ENCODE measurements at regions not wholly inside any gene's neighbourhood (a gene's known extent, or its start where the extent isn't known, plus 50 kb on each side); places are given as distances from the start of the nearest gene placed in this dataset.

DNA sequence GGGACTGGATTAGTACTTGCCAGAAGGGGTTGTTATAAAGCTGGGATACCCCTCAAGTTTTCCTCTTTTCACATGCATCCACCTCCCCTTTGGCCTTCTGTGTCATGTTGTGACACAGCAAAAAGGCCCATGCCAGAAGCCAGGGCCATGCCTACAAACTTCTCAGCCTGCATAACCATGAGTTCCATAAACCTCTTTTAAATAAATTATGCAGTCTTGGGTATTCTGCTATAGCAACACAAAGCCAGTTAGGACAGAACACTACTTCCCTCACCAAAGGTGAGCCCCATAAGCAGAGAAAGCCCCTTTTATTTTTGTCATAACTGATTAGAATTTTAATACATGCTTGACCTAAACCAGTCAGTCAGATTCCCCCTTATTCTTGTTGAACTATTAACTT is 801.3 kb downstream of the DNAH5 start:
- H3K18ac ChIP-seq (ENCODE audit: low read depth in 1 of 2, low read length in 2 of 2) = no peak overlapping the region
- no peak overlapping the region for H3K23ac ChIP-seq (ENCODE audit: low read length in 2 of 2)
- no peak overlapping the region for H4K8ac ChIP-seq (ENCODE audit: low read length)
- H2BK12ac ChIP-seq (ENCODE audit: low read length in 2 of 2) = no peak overlapping the region
- no peaks in the 10 kb centered on the region for H3K9me3 ChIP-seq (ENCODE audit: control insufficient read depth, low read length)
- no peak overlapping the region for H2BK5ac ChIP-seq (ENCODE audit: low read depth, low read length, poor library complexity, severe bottlenecking)
- DNase-seq = no peak
- H3K9ac ChIP-seq (ENCODE audit: low read length) = no peak overlapping the region
- no peak overlapping the region for H3K4ac ChIP-seq (ENCODE audit: low read depth in 1 of 2, low read length in 2 of 2)
- H3K4me1 ChIP-seq (ENCODE audit: control insufficient read depth, insufficient read depth, low read depth, low read length) = no peaks in the 10 kb centered on the region
- H4K91ac ChIP-seq (ENCODE audit: low read length) = no peak overlapping the region
- no peak overlapping the region for H2AK5ac ChIP-seq (ENCODE audit: low read length, severe bottlenecking)
- no peak overlapping the region for H2BK120ac ChIP-seq (ENCODE audit: low read depth, low read length)
- no peak overlapping the region for H2AFZ ChIP-seq (ENCODE audit: low read depth, low read length)
- H3K4me3 ChIP-seq (ENCODE audit: insufficient read depth in 1 of 2, low read depth in 1 of 2, low read length in 2 of 2) = no peak overlapping the region
- no peak overlapping the region for H3K4me2 ChIP-seq (ENCODE audit: low read length, poor library complexity, severe bottlenecking)
- no peaks in the 10 kb centered on the region for H3K79me1 ChIP-seq (replicated peaks; ENCODE audit: low read length, poor library complexity, severe bottlenecking)
- no peaks in the 10 kb centered on the region for H3K36me3 ChIP-seq (ENCODE audit: control insufficient read depth in 1 of 2, insufficient read depth in 2 of 2, low read depth in 1 of 2, low read length in 2 of 2)
- no peak overlapping the region for H3K14ac ChIP-seq (ENCODE audit: low read length in 2 of 2)
- no peak overlapping the region for H2BK15ac ChIP-seq (ENCODE audit: low read depth, poor library complexity, severe bottlenecking)
- H3K27ac ChIP-seq (ENCODE audit: low read length, poor library complexity, severe bottlenecking) = no peak overlapping the region
- H3K27me3 ChIP-seq (ENCODE audit: control insufficient read depth in 1 of 2, insufficient read depth in 1 of 2, low read length in 2 of 2) = no peaks in the 10 kb centered on the region

- Histone ChIP-seq H3K4me1 (ENCODE audit: control insufficient read depth, insufficient read depth, low read depth, low read length) (no peaks in the 10 kb centered on the region), H2BK15ac (ENCODE audit: low read depth, poor library complexity, severe bottlenecking) (no peak overlapping the region), H4K91ac (ENCODE audit: low read length) (no peak overlapping the region), H3K4me3 (ENCODE audit: insufficient read depth in 1 of 2, low read depth in 1 of 2, low read length in 2 of 2) (no peak overlapping the region), H3K27me3 (ENCODE audit: control insufficient read depth in 1 of 2, insufficient read depth in 1 of 2, low read length in 2 of 2) (no peaks in the 10 kb centered on the region), H3K18ac (ENCODE audit: low read depth in 1 of 2, low read length in 2 of 2) (no peak overlapping the region), H2BK5ac (ENCODE audit: low read depth, low read length, poor library complexity, severe bottlenecking) (no peak overlapping the region), H3K9ac (ENCODE audit: low read length) (no peak overlapping the region), H2BK12ac (ENCODE audit: low read length in 2 of 2) (no peak overlapping the region), H3K14ac (ENCODE audit: low read length in 2 of 2) (no peak overlapping the region), H3K4me2 (ENCODE audit: low read length, poor library complexity, severe bottlenecking) (no peak overlapping the region), H2AK5ac (ENCODE audit: low read length, severe bottlenecking) (no peak overlapping the region), H3K23ac (ENCODE audit: low read length in 2 of 2) (no peak overlapping the region), H3K79me1 (replicated peaks; ENCODE audit: low read length, poor library complexity, severe bottlenecking) (no peaks in the 10 kb centered on the region), H3K36me3 (ENCODE audit: control insufficient read depth in 1 of 2, insufficient read depth in 2 of 2, low read depth in 1 of 2, low read length in 2 of 2) (no peaks in the 10 kb centered on the region), H3K9me3 (ENCODE audit: control insufficient read depth, low read length) (no peaks in the 10 kb centered on the region), H4K8ac (ENCODE audit: low read length) (no peak overlapping the region), H2BK120ac (ENCODE audit: low read depth, low read length) (no peak overlapping the region), H3K4ac (ENCODE audit: low read depth in 1 of 2, low read length in 2 of 2) (no peak overlapping the region), H2AFZ (ENCODE audit: low read depth, low read length) (no peak overlapping the region), H3K27ac (ENCODE audit: low read length, poor library complexity, severe bottlenecking) (no peak overlapping the region)
- DNase-seq = no peak
- WGBS = 88% methylated on average over 1 of the region's 2 CpGs
Measured at GRCh38 chr5:13133951-13134350, 810.5 kb downstream of the DNAH5 start.

DNA sequence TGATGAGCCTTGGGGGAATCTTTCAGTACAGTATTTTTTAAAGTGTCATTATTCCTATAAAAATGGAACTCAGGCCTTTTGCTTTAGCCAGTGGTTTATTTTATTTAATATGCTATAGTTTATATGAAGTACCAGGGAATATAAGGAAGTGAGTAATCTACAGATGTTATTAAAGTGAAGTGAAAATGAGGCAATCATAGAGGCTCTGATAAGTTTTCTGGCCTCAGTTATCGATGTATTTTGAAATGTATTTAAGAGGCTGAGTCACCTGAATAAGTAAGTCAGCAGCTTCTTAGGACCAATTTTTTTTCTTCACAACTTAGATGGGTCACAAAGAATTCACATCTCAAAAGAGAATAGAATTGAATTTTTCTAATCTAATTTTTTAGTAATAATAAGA is 829.0 kb downstream of the DNAH5 start:
- no peak overlapping the region for H2BK5ac ChIP-seq (ENCODE audit: low read depth, low read length, poor library complexity, severe bottlenecking)
- H3K14ac ChIP-seq (ENCODE audit: low read length in 2 of 2) = no peak overlapping the region
- H2BK15ac ChIP-seq (ENCODE audit: low read depth, poor library complexity, severe bottlenecking) = no peak overlapping the region
- no peak overlapping the region for H3K18ac ChIP-seq (ENCODE audit: low read depth in 1 of 2, low read length in 2 of 2)
- H3K79me1 ChIP-seq (replicated peaks; ENCODE audit: low read length, poor library complexity, severe bottlenecking) = no peaks in the 10 kb centered on the region
- H3K4me3 ChIP-seq (ENCODE audit: insufficient read depth in 1 of 2, low read depth in 1 of 2, low read length in 2 of 2) = no peak overlapping the region
- no peaks in the 10 kb centered on the region for H3K4me1 ChIP-seq (ENCODE audit: control insufficient read depth, insufficient read depth, low read depth, low read length)
- DNase-seq = no peak
- no peak overlapping the region for H3K4me2 ChIP-seq (ENCODE audit: low read length, poor library complexity, severe bottlenecking)
- H2AK5ac ChIP-seq (ENCODE audit: low read length, severe bottlenecking) = no peak overlapping the region
- WGBS = no CpG with 5 or more reads among the region's 1 CpG
- H3K9ac ChIP-seq (ENCODE audit: low read length) = no peak overlapping the region
- H3K36me3 ChIP-seq (ENCODE audit: control insufficient read depth in 1 of 2, insufficient read depth in 2 of 2, low read depth in 1 of 2, low read length in 2 of 2) = no peaks in the 10 kb centered on the region
- H2AFZ ChIP-seq (ENCODE audit: low read depth, low read length) = no peak overlapping the region
- no peaks in the 10 kb centered on the region for H3K9me3 ChIP-seq (ENCODE audit: control insufficient read depth, low read length)
- H2BK120ac ChIP-seq (ENCODE audit: low read depth, low read length) = no peak overlapping the region
- no peak overlapping the region for H3K4ac ChIP-seq (ENCODE audit: low read depth in 1 of 2, low read length in 2 of 2)
- no peak overlapping the region for H3K23ac ChIP-seq (ENCODE audit: low read length in 2 of 2)
- H3K27me3 ChIP-seq (ENCODE audit: control insufficient read depth in 1 of 2, insufficient read depth in 1 of 2, low read length in 2 of 2) = no peaks in the 10 kb centered on the region
- no peak overlapping the region for H2BK12ac ChIP-seq (ENCODE audit: low read length in 2 of 2)
- H3K27ac ChIP-seq (ENCODE audit: low read length, poor library complexity, severe bottlenecking) = no peak overlapping the region
- H4K91ac ChIP-seq (ENCODE audit: low read length) = no peak overlapping the region
- no peak overlapping the region for H4K8ac ChIP-seq (ENCODE audit: low read length)

DNA sequence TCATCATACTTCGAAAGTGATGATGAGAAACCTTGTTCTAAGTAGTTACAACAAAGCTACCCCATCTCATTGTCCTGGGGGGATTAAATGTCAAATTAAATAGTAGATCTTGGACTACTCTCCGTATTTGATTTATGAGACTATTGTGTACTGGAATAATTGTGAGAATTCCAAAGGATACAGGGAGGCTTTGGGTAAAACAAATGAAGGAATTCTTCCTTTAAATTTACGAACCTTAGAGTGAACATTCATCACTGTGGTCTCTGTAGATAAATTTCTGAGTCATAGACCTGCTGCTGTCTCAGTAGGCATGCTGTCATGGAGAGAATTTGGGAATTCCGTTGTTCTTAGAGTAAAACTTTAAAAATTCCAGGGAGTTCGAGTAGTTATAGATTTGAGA is 836.2 kb downstream of the DNAH5 start:
- Histone ChIP-seq H2BK120ac (ENCODE audit: low read depth, low read length) (no peak overlapping the region), H3K4me3 (ENCODE audit: insufficient read depth in 1 of 2, low read depth in 1 of 2, low read length in 2 of 2) (no peak overlapping the region), H2AK5ac (ENCODE audit: low read length, severe bottlenecking) (no peak overlapping the region), H3K9ac (ENCODE audit: low read length) (no peak overlapping the region), H4K91ac (ENCODE audit: low read length) (no peak overlapping the region), H3K4ac (ENCODE audit: low read depth in 1 of 2, low read length in 2 of 2) (no peak overlapping the region), H2BK5ac (ENCODE audit: low read depth, low read length, poor library complexity, severe bottlenecking) (no peak overlapping the region), H3K18ac (ENCODE audit: low read depth in 1 of 2, low read length in 2 of 2) (no peak overlapping the region), H3K27me3 (ENCODE audit: control insufficient read depth in 1 of 2, insufficient read depth in 1 of 2, low read length in 2 of 2) (no peaks in the 10 kb centered on the region), H2AFZ (ENCODE audit: low read depth, low read length) (no peak overlapping the region), H3K14ac (ENCODE audit: low read length in 2 of 2) (no peak overlapping the region), H3K4me2 (ENCODE audit: low read length, poor library complexity, severe bottlenecking) (no peak overlapping the region), H3K79me1 (replicated peaks; ENCODE audit: low read length, poor library complexity, severe bottlenecking) (no peaks in the 10 kb centered on the region), H4K8ac (ENCODE audit: low read length) (no peak overlapping the region), H3K23ac (ENCODE audit: low read length in 2 of 2) (no peak overlapping the region), H3K27ac (ENCODE audit: low read length, poor library complexity, severe bottlenecking) (no peak overlapping the region), H3K4me1 (ENCODE audit: control insufficient read depth, insufficient read depth, low read depth, low read length) (no peaks in the 10 kb centered on the region), H2BK15ac (ENCODE audit: low read depth, poor library complexity, severe bottlenecking) (no peak overlapping the region), H3K9me3 (ENCODE audit: control insufficient read depth, low read length) (no peaks in the 10 kb centered on the region), H3K36me3 (ENCODE audit: control insufficient read depth in 1 of 2, insufficient read depth in 2 of 2, low read depth in 1 of 2, low read length in 2 of 2) (no peaks in the 10 kb centered on the region), H2BK12ac (ENCODE audit: low read length in 2 of 2) (no peak overlapping the region)
- 60% methylated on average over 4 of the region's 5 CpGs for WGBS
- DNase-seq = no peak

Data from mesenchymal stem cell (in vitro differentiated cells and primary cell).